Glomerular visceral epithelial cell (primary cell): ENCODE measurements at regions not wholly inside any gene's neighbourhood (a gene's known extent, or its start where the extent isn't known, plus 50 kb on each side); places are given as distances from the start of the nearest gene placed in this dataset.

Experiments used
- DNase-seq: peaks from one replicate; pipeline ENCODE4 v3.0.0-alpha.2; 2016; ENCODE audit errors: extremely low spot score

- no peak for DNase-seq
These were observed 244.0 kb upstream of the TPM1 start for GRCh38 chr15:62798536-62798935.

- no peak for DNase-seq
These were observed 243.5 kb upstream of the TPM1 start for GRCh38 chr15:62799037-62799436.

GRCh38 chr15:62799919-62800318, 242.6 kb upstream of the TPM1 start:
- DNase-seq = no peak

GRCh38 chr15:62802612-62803011, 239.9 kb upstream of the TPM1 start:
- no peak for DNase-seq

GRCh38 chr15:62803856-62804400, 238.6 kb upstream of the TPM1 start:
- no peak for DNase-seq

GRCh38 chr15:62805502-62805901, 237.0 kb upstream of the TPM1 start:
- no peak for DNase-seq

- no peak for DNase-seq
These were observed 234.9 kb upstream of the TPM1 start for GRCh38 chr15:62807539-62808130.

- peak; percentile 10 for DNase-seq
These were observed 233.2 kb upstream of the TPM1 start for GRCh38 chr15:62809115-62809967.

- DNase-seq = no peak
These were observed 232.6 kb upstream of the TPM1 start for GRCh38 chr15:62809968-62810260.

GRCh38 chr15:62812515-62812835, 230.1 kb upstream of the TPM1 start:
- DNase-seq = no peak

- no peak for DNase-seq
These were observed 226.0 kb upstream of the TPM1 start for GRCh38 chr15:62816342-62817069.

- DNase-seq = no peak
These were observed 223.9 kb upstream of the TPM1 start for GRCh38 chr15:62818691-62819090.

- peak; percentile 74 for DNase-seq
These were observed 221.0 kb upstream of the TPM1 start for GRCh38 chr15:62821384-62822131.

- DNase-seq = no peak
These were observed 220.3 kb upstream of the TPM1 start for GRCh38 chr15:62822228-62822627.

- peak; percentile 36 for DNase-seq
These were observed 219.0 kb upstream of the TPM1 start for GRCh38 chr15:62823561-62823960.

- peak; percentile 52 for DNase-seq
These were observed 218.2 kb upstream of the TPM1 start for GRCh38 chr15:62824111-62825015.

- DNase-seq = no peak
These were observed 217.4 kb upstream of the TPM1 start for GRCh38 chr15:62825191-62825590.

- no peak for DNase-seq
These were observed 216.0 kb upstream of the TPM1 start for GRCh38 chr15:62826561-62826960.

GRCh38 chr15:62828364-62828763, 214.2 kb upstream of the TPM1 start:
- DNase-seq = no peak

- no peak for DNase-seq
These were observed 210.3 kb upstream of the TPM1 start for GRCh38 chr15:62832231-62832630.

GRCh38 chr15:62833646-62834045, 208.9 kb upstream of the TPM1 start:
- no peak for DNase-seq
